HepG2 (cell line): ENCODE measurements at regions not wholly inside any gene's neighbourhood (a gene's known extent, or its start where the extent isn't known, plus 50 kb on each side); places are given as distances from the start of the nearest gene placed in this dataset.

Experiments
- AGO2 ChIP-seq: fragments of 200-400 bp; formaldehyde crosslinking; optimal IDR thresholded peaks from 2 replicates; pipeline ENCODE3; 2017; ENCODE audit warnings: mild to moderate bottlenecking, low read depth, low read length, moderate library complexity
- EHMT2 ChIP-seq: fragments of 200-600 bp; sonication (generic); IDR thresholded peaks from 2 replicates; pipeline ENCODE4 v1.7.0; 2017; ENCODE audit warnings: antibody characterized with exemption, low read depth, low read length, borderline replicate concordance
- HNRNPLL ChIP-seq: fragments of 200-400 bp; formaldehyde crosslinking; IDR thresholded peaks from 2 replicates; pipeline ENCODE4 v1.6.1; 2017; ENCODE audit warnings: mild to moderate bottlenecking, low read depth, low read length; ENCODE audit not compliant: poor library complexity, severe bottlenecking
- HOMEZ ChIP-seq: IDR thresholded peaks from 2 replicates; pipeline ENCODE4 v1.6.1; 2016; ENCODE audit warnings: low read depth
- HOXA3 ChIP-seq: sonication (generic); formaldehyde crosslinking; IDR thresholded peaks from 2 replicates; pipeline ENCODE4 v1.5.0; 2020; ENCODE audit warnings: missing genetic modification reagents
- KLF11 ChIP-seq: IDR thresholded peaks from 2 replicates; pipeline ENCODE4 v1.6.1; 2016; ENCODE audit warnings: missing compliant biosample characterization
- MAFG ChIP-seq: sonication (generic); formaldehyde crosslinking; IDR thresholded peaks from 2 replicates; pipeline ENCODE4 v1.5.1; 2020; ENCODE audit warnings: mild to moderate bottlenecking, missing genetic modification reagents
- MIXL1 ChIP-seq: IDR thresholded peaks from 2 replicates; pipeline ENCODE4 v1.6.1; 2016
- MYC ChIP-seq: sonication (generic); formaldehyde crosslinking; IDR thresholded peaks from 2 replicates; pipeline ENCODE4 v1.9.0; 2021; ENCODE audit warnings: missing genetic modification reagents, borderline replicate concordance
- NCOA5 ChIP-seq: sonication (generic); formaldehyde crosslinking; IDR thresholded peaks from 2 replicates; pipeline ENCODE4 v1.4.0; 2020; ENCODE audit warnings: missing genetic modification reagents
- NPAS2 ChIP-seq: sonication (generic); formaldehyde crosslinking; IDR thresholded peaks from 2 replicates; pipeline ENCODE4 v1.8.0; 2022; ENCODE audit warnings: mild to moderate bottlenecking, missing genetic modification reagents, borderline replicate concordance
- PHF8 ChIP-seq: sonication (generic); formaldehyde crosslinking; IDR thresholded peaks from 2 replicates; pipeline ENCODE4 v1.5.0; 2020; ENCODE audit warnings: missing genetic modification reagents
- POGZ ChIP-seq: sonication (generic); formaldehyde crosslinking; IDR thresholded peaks from 2 replicates; pipeline ENCODE4 v1.4.0; 2020; ENCODE audit warnings: mild to moderate bottlenecking, missing genetic modification reagents
- SMAD9 ChIP-seq: sonication (generic); formaldehyde crosslinking; IDR thresholded peaks from 2 replicates; pipeline ENCODE4 v1.5.1; 2020; ENCODE audit warnings: mild to moderate bottlenecking, missing genetic modification reagents
- SMC3 ChIP-seq: IDR thresholded peaks from 2 replicates; pipeline ENCODE4 v1.6.1; 2011; ENCODE audit warnings: low read length, improper control_type of control experiment
- TRIM24 ChIP-seq: sonication (generic); formaldehyde crosslinking; IDR thresholded peaks from 2 replicates; pipeline ENCODE4 v1.8.0; 2022; ENCODE audit warnings: mild to moderate bottlenecking, missing genetic modification reagents
- YEATS4 ChIP-seq: sonication (generic); formaldehyde crosslinking; IDR thresholded peaks from 2 replicates; pipeline ENCODE4 v1.4.0; 2020; ENCODE audit warnings: missing genetic modification reagents, borderline replicate concordance
- ZBTB10 ChIP-seq: sonication (generic); formaldehyde crosslinking; IDR thresholded peaks from 2 replicates; pipeline ENCODE4 v1.4.0; 2020; ENCODE audit warnings: missing genetic modification reagents, borderline replicate concordance
- ZEB1 ChIP-seq: IDR thresholded peaks from 2 replicates; pipeline ENCODE4 v1.6.1; 2012; ENCODE audit warnings: mild to moderate bottlenecking, low read depth, inconsistent platforms; ENCODE audit not compliant: insufficient replicate concordance
- ZNF230 ChIP-seq: sonication (generic); formaldehyde crosslinking; IDR thresholded peaks from 2 replicates; pipeline ENCODE4 v1.4.0; 2020; ENCODE audit warnings: mild to moderate bottlenecking, missing genetic modification reagents
- ZNF30 ChIP-seq: sonication (generic); formaldehyde crosslinking; IDR thresholded peaks from 2 replicates; pipeline ENCODE4 v1.5.0; 2020; ENCODE audit warnings: mild to moderate bottlenecking, missing genetic modification reagents
- ZNF333 ChIP-seq: sonication (generic); formaldehyde crosslinking; IDR thresholded peaks from 2 replicates; pipeline ENCODE4 v1.4.0; 2020; ENCODE audit warnings: mild to moderate bottlenecking, missing genetic modification reagents, borderline replicate concordance
- ZNF460 ChIP-seq: sonication (generic); formaldehyde crosslinking; IDR thresholded peaks from 2 replicates; pipeline ENCODE4 v1.5.1; 2020; ENCODE audit warnings: missing genetic modification reagents, mild to moderate bottlenecking, borderline replicate concordance
- ZNF563 ChIP-seq: sonication (generic); formaldehyde crosslinking; IDR thresholded peaks from 2 replicates; pipeline ENCODE4 v1.8.0; 2022; ENCODE audit warnings: mild to moderate bottlenecking, moderate library complexity, missing genetic modification reagents
- ZNF737 ChIP-seq: sonication (generic); formaldehyde crosslinking; IDR thresholded peaks from 2 replicates; pipeline ENCODE4 v1.5.0; 2020; ENCODE audit warnings: missing genetic modification reagents, mild to moderate bottlenecking, borderline replicate concordance
- ZNF780A ChIP-seq: sonication (generic); formaldehyde crosslinking; IDR thresholded peaks from 2 replicates; pipeline ENCODE4 v1.8.0; 2022; ENCODE audit warnings: mild to moderate bottlenecking, missing genetic modification reagents, moderate library complexity
- TF ChIP-seq, protein P1 (sequence below): sonication (generic); formaldehyde crosslinking; conservative IDR thresholded peaks from 2 replicates; pipeline ENCODE4 v1.8.0; 2022; ENCODE audit warnings: low read depth, missing genetic modification reagents
- TF ChIP-seq, protein P2 (sequence below): sonication (generic); IDR thresholded peaks from 2 replicates; pipeline ENCODE4 v1.6.1; 2016; ENCODE audit warnings: low read depth, borderline replicate concordance

DNA sequence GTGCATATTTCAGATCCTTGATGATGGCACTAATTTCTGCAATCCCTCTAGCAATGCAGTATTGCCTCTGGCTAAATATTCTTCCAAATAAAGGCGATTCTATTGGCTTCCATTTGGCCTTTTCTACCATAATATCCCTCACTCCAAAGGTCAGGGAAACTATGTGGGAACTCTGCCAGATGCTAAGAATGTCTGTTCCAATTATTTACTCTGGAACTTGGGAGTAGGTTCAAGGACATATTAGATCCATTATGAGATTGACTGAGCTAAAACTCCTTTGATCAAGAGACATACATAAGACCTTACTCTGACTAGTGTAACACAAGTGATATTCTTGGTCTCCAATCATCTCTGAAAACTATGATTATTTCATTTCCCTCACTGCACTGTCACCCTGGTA, 674.5 kb upstream of the NECTIN3 start (continued):
- TF ChIP-seq NCOA5 (CRISPR knock-in tag) (no peak), ZNF737 (CRISPR knock-in tag) (no peak), ZBTB10 (CRISPR knock-in tag) (no peak), ZNF230 (no peak), MAFG (no peak), NPAS2 (CRISPR knock-in tag) (no peak), ZNF30 (CRISPR knock-in tag) (no peak), ZNF460 (CRISPR knock-in tag) (no peak), ZNF780A (CRISPR knock-in tag) (no peak), POGZ (CRISPR knock-in tag) (peak; percentile 94), SMAD9 (no peak), PHF8 (CRISPR knock-in tag) (no peak), ZEB1 (no peak), TRIM24 (CRISPR knock-in tag) (no peak), SMC3 (no peak), ZNF333 (no peak), KLF11 (CRISPR knock-in tag) (no peak), HNRNPLL (no peak), EHMT2 (peak; percentile 88; the same call in 1 of the 2 replicates), ZNF563 (no peak), HOMEZ (CRISPR knock-in tag) (peak; percentile 99), AGO2 (no peak), YEATS4 (no peak), MIXL1 (peak; percentile 91), HOXA3 (CRISPR knock-in tag) (no peak), MYC (no peak)
- TF ChIP-seq, protein P1, sequence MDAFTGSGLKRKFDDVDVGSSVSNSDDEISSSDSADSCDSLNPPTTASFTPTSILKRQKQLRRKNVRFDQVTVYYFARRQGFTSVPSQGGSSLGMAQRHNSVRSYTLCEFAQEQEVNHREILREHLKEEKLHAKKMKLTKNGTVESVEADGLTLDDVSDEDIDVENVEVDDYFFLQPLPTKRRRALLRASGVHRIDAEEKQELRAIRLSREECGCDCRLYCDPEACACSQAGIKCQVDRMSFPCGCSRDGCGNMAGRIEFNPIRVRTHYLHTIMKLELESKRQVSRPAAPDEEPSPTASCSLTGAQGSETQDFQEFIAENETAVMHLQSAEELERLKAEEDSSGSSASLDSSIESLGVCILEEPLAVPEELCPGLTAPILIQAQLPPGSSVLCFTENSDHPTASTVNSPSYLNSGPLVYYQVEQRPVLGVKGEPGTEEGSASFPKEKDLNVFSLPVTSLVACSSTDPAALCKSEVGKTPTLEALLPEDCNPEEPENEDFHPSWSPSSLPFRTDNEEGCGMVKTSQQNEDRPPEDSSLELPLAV (CRISPR knock-in tag), result no peak
- TF ChIP-seq, protein P2, sequence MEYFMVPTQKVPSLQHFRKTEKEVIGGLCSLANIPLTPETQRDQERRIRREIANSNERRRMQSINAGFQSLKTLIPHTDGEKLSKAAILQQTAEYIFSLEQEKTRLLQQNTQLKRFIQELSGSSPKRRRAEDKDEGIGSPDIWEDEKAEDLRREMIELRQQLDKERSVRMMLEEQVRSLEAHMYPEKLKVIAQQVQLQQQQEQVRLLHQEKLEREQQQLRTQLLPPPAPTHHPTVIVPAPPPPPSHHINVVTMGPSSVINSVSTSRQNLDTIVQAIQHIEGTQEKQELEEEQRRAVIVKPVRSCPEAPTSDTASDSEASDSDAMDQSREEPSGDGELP, result no peak
